ENCODE measurements at regions not wholly inside any gene's neighbourhood (a gene's known extent, or its start where the extent isn't known, plus 50 kb on each side); places are given as distances from the start of the nearest gene placed in this dataset.
"Not testable (repeated sequence)": the region's sequence is repeated elsewhere in the genome, so short reads cannot be mapped to it uniquely, and the experiment has no call there.

DNA sequence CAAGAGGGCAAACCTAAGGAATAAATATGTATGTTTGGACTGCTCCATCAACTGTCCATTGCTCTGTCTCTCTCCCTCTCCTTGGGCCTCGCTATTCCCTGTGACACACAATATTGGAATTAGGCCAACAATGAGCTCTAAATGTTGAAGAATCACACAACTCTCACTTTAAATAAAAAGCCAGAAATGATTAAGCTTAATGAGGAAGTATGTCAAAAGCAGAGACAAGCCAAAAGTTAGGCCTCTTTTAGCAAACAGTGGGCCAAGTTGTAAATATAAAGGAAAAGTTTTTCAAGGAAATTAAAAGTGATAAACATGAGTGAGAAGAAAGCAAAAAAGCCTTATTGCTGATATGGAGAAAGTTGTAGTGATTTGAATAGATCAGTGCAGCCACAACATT lies 141.0 kb downstream of the VGLL3 start:
- TF ChIP-seq, protein P1, sequence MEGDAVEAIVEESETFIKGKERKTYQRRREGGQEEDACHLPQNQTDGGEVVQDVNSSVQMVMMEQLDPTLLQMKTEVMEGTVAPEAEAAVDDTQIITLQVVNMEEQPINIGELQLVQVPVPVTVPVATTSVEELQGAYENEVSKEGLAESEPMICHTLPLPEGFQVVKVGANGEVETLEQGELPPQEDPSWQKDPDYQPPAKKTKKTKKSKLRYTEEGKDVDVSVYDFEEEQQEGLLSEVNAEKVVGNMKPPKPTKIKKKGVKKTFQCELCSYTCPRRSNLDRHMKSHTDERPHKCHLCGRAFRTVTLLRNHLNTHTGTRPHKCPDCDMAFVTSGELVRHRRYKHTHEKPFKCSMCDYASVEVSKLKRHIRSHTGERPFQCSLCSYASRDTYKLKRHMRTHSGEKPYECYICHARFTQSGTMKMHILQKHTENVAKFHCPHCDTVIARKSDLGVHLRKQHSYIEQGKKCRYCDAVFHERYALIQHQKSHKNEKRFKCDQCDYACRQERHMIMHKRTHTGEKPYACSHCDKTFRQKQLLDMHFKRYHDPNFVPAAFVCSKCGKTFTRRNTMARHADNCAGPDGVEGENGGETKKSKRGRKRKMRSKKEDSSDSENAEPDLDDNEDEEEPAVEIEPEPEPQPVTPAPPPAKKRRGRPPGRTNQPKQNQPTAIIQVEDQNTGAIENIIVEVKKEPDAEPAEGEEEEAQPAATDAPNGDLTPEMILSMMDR (conservative IDR thresholded peaks at IDR 0.05; ENCODE audit: low read depth) = no peak
- ChIA-PET POLR2A (ENCODE audit: low non-redundant PET) (no interaction called here), CTCF (no interaction called here)
- no peak for DNase-seq (ENCODE audit: low spot score)
- H3K27ac ChIP-seq = no peak overlapping the region

DNA sequence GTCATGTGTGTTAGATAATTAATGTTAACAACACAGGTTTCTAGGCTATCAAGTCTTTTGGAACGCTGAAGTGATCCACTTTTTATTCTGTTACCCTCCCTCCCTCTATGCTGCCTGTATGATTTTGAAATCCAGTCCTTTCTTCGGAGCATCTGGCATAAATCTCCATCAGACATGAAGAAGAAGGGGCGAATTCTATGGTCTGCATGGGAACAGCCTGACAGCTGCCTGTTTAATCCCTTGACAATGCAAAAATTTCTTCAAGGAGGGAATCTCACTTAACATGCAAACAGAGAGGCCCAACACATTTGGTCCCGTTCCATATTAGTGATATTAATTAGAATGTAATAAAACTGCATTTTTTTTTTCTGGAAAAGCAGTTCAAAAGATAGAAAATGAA lies 145.2 kb downstream of the VGLL3 start:
- ChIA-PET CTCF (no interaction called here), POLR2A (ENCODE audit: low non-redundant PET) (no interaction called here)
- H3K27ac ChIP-seq = no peak overlapping the region
- TF ChIP-seq, protein P1 (conservative IDR thresholded peaks at IDR 0.05; ENCODE audit: low read depth) = no peak
- DNase-seq (ENCODE audit: low spot score) = no peak

DNA sequence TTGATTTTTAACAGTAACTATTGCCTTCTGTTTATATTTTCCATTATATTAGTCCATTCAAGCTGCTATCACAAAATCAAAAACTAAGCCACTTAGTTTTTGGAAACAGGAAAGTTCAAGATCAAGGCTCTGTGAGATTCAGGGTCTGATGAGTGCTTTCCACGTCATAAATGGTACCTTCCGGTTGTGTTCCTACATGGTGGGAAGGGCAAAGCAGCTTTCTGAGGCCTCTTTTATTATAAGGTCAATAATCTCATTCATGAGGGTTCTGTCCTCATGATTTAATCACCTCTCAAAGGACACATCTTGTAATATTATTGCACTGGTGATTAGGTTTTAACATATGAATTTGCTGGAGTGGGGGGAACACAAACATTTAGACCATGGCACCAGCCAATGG lies 152.0 kb downstream of the VGLL3 start:
- ChIA-PET POLR2A (ENCODE audit: low non-redundant PET) (no interaction called here), CTCF (no interaction called here)
- TF ChIP-seq, protein P1 (conservative IDR thresholded peaks at IDR 0.05; ENCODE audit: low read depth) = no peak
- DNase-seq (ENCODE audit: low spot score) = no peak
- H3K27ac ChIP-seq = no peak overlapping the region

DNA sequence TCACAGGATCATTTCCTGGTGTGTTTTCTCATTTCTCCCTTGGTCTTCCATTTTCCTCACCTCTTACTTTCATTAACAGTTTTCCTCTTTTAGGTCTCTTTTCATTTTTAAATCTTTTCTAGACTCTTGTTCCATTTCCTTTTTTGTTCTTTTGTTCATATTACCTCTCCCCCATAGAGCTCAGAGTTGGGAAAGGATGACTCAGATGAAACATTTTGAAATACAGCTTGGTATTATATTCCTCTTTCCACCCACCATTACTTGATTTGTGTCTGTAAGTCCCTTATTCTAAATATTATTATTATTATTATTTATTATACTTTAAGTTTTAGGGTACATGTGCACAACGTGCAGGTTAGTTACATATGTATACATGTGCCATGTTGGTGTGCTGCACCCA lies 153.1 kb downstream of the VGLL3 start:
- CTCF ChIA-PET = no interaction called here
- POLR2A ChIA-PET (ENCODE audit: low non-redundant PET) = no interaction called here
- DNase-seq (ENCODE audit: low spot score) = no peak
- TF ChIP-seq, protein P1 (conservative IDR thresholded peaks at IDR 0.05; ENCODE audit: low read depth) = no peak
- H3K27ac ChIP-seq = no peak overlapping the region

DNA sequence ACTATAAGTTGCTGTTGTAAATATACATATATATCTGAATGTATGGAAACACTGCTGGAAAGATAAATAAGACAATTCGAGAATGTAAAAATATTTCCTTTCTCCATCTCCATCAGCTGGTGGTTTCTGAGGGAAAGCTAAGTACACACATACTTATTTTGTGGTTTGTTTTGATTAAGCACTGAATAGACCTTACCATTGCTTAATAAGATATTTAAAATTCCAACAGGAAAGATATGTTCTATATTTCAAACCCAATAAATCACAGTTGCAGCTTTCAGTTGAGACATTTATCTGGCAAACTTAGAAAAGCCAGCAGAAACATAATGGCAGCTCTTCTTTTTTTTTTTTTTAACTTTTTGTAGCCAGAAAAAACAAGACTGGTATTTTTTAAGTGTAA lies 160.4 kb downstream of the VGLL3 start:
- DNase-seq (ENCODE audit: low spot score) = no peak
- POLR2A ChIA-PET (ENCODE audit: low non-redundant PET) = interaction anchor here (0.6 kb wide), 1 partner anchor 12 kb away, joined by 6 read pairs; no protein-coding TSS in a partner anchor
- TF ChIP-seq, protein P1 (conservative IDR thresholded peaks at IDR 0.05; ENCODE audit: low read depth) = no peak
- CTCF ChIA-PET = no interaction called here
- no peak overlapping the region for H3K27ac ChIP-seq

DNA sequence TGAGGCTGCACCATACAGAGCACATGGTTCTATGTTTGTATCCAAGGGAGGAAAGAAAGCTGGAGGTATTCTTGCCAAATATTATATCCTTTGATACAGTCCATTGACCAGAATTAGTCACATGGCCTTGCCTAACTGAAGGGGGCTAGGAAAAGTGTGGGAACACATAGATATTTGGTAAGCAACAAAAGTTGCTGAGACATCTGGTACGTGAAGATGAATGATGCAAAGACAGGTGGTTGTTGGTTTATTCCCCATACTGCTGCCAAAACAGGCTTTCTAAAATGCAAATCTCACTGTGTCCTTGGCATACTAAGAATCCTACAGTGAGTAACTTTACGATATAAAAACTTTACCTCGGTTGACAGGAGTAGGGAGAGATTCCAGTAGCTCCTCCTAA lies 162.2 kb downstream of the VGLL3 start:
- ChIA-PET POLR2A (ENCODE audit: low non-redundant PET) (no interaction called here), CTCF (no interaction called here)
- no peak overlapping the region for H3K27ac ChIP-seq
- TF ChIP-seq, protein P1 (conservative IDR thresholded peaks at IDR 0.05; ENCODE audit: low read depth) = no peak
- no peak for DNase-seq (ENCODE audit: low spot score)

DNA sequence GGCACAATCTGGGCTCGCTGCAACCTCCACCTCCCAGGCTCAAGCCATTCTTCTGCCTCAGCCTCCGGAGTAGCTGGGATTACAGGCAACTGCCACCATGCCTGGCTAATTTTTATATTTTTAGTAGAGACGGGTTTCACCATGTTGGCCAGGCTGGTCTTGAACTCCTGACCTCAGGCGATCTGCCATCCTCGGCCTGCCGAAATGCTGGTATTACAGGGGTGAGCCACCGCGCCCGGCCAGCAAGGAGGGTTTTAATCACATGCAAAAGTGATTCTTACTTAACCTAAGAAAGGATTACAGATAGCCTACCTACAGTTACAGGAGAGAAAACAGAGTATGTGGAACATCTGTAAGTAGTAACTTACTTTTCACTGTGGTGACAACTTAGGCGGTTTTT lies 163.4 kb downstream of the VGLL3 start:
- CTCF ChIA-PET; DNase-seq (ENCODE audit: low spot score); H3K27ac ChIP-seq; POLR2A ChIA-PET (ENCODE audit: low non-redundant PET): not testable (repeated sequence)

Measured in RWPE1 (cell line).